Thymus (tissue), 11 donors: ENCODE measurements at regions not wholly inside any gene's neighbourhood (a gene's known extent, or its start where the extent isn't known, plus 50 kb on each side); places are given as distances from the start of the nearest gene placed in this dataset.

ENCODE experiments used
- DNase-seq, 9 donors: peaks; one replicate each; pipeline ENCODE4 v3.0.0-alpha.2; 2013; ENCODE audit warnings: low spot score in 9 of 9, low read depth in 6 of 9, missing footprints in 1 of 9
- H3K27ac ChIP-seq, 2 donors: one replicate each; pipeline ENCODE4 v1.5.1; 2013; ENCODE audit warnings: control low read depth in 1 of 2, low read depth in 1 of 2, low read length in 1 of 2, mild to moderate bottlenecking in 1 of 2, moderate library complexity in 1 of 2
- H3K27me3 ChIP-seq, 2 donors: one replicate each; pipeline ENCODE4 v1.5.1; 2013; ENCODE audit warnings: low read length in 1 of 2; ENCODE audit not compliant: control insufficient read depth in 2 of 2, insufficient read depth in 1 of 2
- H3K36me3 ChIP-seq, 2 donors: one replicate each; pipeline ENCODE4 v1.5.1; 2013; ENCODE audit warnings: low read length in 1 of 2, mild to moderate bottlenecking in 1 of 2, moderate library complexity in 1 of 2; ENCODE audit not compliant: control insufficient read depth in 2 of 2, insufficient read depth in 2 of 2
- H3K4me1 ChIP-seq, 2 donors: one replicate each; pipeline ENCODE4 v1.5.1; 2013; ENCODE audit warnings: low read length in 2 of 2; ENCODE audit not compliant: control insufficient read depth in 2 of 2, insufficient read depth in 2 of 2
- H3K4me3 ChIP-seq, 2 donors: one replicate each; pipeline ENCODE4 v1.5.1; 2013; ENCODE audit warnings: low read length in 2 of 2, control low read depth in 1 of 2, mild to moderate bottlenecking in 1 of 2
- H3K9me3 ChIP-seq, 2 donors: one replicate each; pipeline ENCODE4 v1.5.1; 2013; ENCODE audit warnings: low read length in 1 of 2, mild to moderate bottlenecking in 1 of 2; ENCODE audit not compliant: control insufficient read depth in 2 of 2, insufficient read depth in 1 of 2
- WGBS: extraction: QIAGEN DNeasy Blood & Tissue Kit; methylation state at CpG from one replicate; pipeline ENCODE4 v1.1.7; 2013; 5-methylcytosine and 5-hydroxymethylcytosine counted together
- donor health status: healthy.

- Histone ChIP-seq H3K27ac (no peak overlapping the region), H3K4me1 (no peaks in the 10 kb centered on the region), H3K9me3 (no peaks in the 10 kb centered on the region), H3K27me3 (no peaks in the 10 kb centered on the region), H3K4me3 (no peak overlapping the region), H3K36me3 (no peaks in the 10 kb centered on the region)
- 92% methylated on average over 1 of the region's 1 CpG for WGBS
- no peak for DNase-seq
Measured at GRCh38 chr2:138132108-138132507, 167.8 kb downstream of the HNMT start.

- Histone ChIP-seq H3K4me1 (no peaks in the 10 kb centered on the region), H3K27me3 (no peaks in the 10 kb centered on the region), H3K4me3 (no peak overlapping the region), H3K27ac (no peak overlapping the region), H3K36me3 (no peaks in the 10 kb centered on the region), H3K9me3 (no peaks in the 10 kb centered on the region)
- no peak for DNase-seq
Measured at GRCh38 chr2:138137949-138138348, 173.7 kb downstream of the HNMT start.

GRCh38 chr2:138147796-138148195 lies 183.5 kb downstream of the HNMT start:
- WGBS = 98% methylated on average over 2 of the region's 2 CpGs
- no peaks in the 10 kb centered on the region for H3K36me3 ChIP-seq
- H3K27me3 ChIP-seq = no peaks in the 10 kb centered on the region
- H3K9me3 ChIP-seq = no peaks in the 10 kb centered on the region
- H3K4me1 ChIP-seq = no peaks in the 10 kb centered on the region
- no peak overlapping the region for H3K4me3 ChIP-seq
- DNase-seq = no peak
- H3K27ac ChIP-seq = no peak overlapping the region

GRCh38 chr2:138155304-138155703 lies 191.0 kb downstream of the HNMT start:
- Histone ChIP-seq H3K36me3 (no peaks in the 10 kb centered on the region), H3K9me3 (no peaks in the 10 kb centered on the region), H3K4me3 (no peak overlapping the region), H3K4me1 (no peaks in the 10 kb centered on the region), H3K27ac (no peak overlapping the region), H3K27me3 (no peaks in the 10 kb centered on the region)
- 94% methylated on average over 1 of the region's 1 CpG for WGBS
- DNase-seq = no peak

- H3K9me3 ChIP-seq = no peaks in the 10 kb centered on the region
- no peaks in the 10 kb centered on the region for H3K27me3 ChIP-seq
- WGBS = 92% methylated on average over 4 of the region's 4 CpGs
- no peaks in the 10 kb centered on the region for H3K36me3 ChIP-seq
- no peaks in the 10 kb centered on the region for H3K4me1 ChIP-seq
- no peak overlapping the region for H3K27ac ChIP-seq
- DNase-seq = no peak
- no peak overlapping the region for H3K4me3 ChIP-seq
Measured at GRCh38 chr2:138157372-138157771, 193.1 kb downstream of the HNMT start.

GRCh38 chr2:138170485-138170884 lies 206.2 kb downstream of the HNMT start:
- peaks cover 0 to 4% of the 10 kb centered on the region in 2 donors for H3K9me3 ChIP-seq
- no peak overlapping the region for H3K4me3 ChIP-seq
- no peaks in the 10 kb centered on the region for H3K36me3 ChIP-seq
- WGBS = 72% methylated on average over 5 of the region's 5 CpGs
- H3K4me1 ChIP-seq = no peaks in the 10 kb centered on the region
- no peak for DNase-seq
- no peaks in the 10 kb centered on the region for H3K27me3 ChIP-seq
- H3K27ac ChIP-seq = no peak overlapping the region

- no peaks in the 10 kb centered on the region for H3K9me3 ChIP-seq
- 51% methylated on average over 3 of the region's 3 CpGs for WGBS
- no peaks in the 10 kb centered on the region for H3K4me1 ChIP-seq
- no peaks in the 10 kb centered on the region for H3K27me3 ChIP-seq
- DNase-seq = no peak
- H3K27ac ChIP-seq = no peak overlapping the region
- no peaks in the 10 kb centered on the region for H3K36me3 ChIP-seq
- H3K4me3 ChIP-seq = no peak overlapping the region
Measured at GRCh38 chr2:138171244-138171643, 207.0 kb downstream of the HNMT start.

DNA sequence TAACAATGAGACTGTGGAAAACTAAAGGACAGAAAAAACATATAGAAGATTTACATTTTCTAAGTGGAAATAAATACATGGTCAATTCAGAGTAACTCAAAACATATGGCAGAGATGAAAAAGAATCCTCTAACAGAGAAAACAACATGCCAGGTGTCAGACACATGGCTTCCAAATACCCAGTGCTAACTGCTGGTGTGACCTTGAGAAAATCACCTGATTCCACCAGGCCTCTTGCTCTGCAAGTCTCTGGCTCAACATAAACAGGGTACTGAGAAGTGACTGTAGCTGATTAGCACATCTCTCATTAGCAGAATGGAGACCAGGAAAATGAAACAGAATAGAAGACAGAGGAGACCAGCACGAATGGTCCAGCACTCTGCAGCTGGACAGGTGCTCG lies 210.8 kb downstream of the HNMT start:
- Histone ChIP-seq H3K36me3 (no peaks in the 10 kb centered on the region), H3K4me1 (no peaks in the 10 kb centered on the region), H3K27ac (no peak overlapping the region), H3K9me3 (no peaks in the 10 kb centered on the region), H3K4me3 (no peak overlapping the region), H3K27me3 (no peaks in the 10 kb centered on the region)
- no peak for DNase-seq
- 88% methylated on average over 2 of the region's 2 CpGs for WGBS

DNA sequence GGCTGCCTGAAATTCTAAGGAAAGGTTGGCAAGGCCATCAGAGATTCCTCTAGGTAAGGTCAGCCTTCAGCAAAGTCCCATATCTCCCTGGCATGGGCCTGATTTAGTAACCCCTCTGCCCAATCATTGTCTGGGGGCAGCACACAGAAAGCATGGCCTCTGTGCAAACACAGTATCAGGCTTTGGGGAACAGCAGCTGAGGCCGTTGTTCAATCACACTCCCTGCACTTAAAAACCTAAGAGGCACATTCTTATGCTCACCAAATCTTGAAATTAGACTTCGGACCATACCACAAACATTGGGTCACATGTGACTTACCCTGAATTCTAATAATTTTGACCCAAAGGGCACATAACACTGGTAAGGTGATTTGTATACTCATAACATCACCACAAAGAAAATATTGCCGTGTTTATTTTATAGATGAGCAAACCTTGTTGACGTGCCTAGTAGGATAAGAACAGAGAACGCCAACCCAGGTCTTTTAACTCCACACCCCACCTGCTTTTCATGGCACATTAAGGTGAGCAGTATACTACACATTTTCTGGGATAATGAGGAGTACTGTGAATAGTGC lies 212.7 kb downstream of the HNMT start:
- 93% methylated on average over 5 of the region's 5 CpGs for whole genome bisulfite sequencing
- no peaks in the 10 kb centered on the region for H3K27me3 ChIP-seq
- no peak overlapping the region for H3K4me3 ChIP-seq
- DNase-seq = no peak
- H3K9me3 ChIP-seq = no peaks in the 10 kb centered on the region
- no peaks in the 10 kb centered on the region for H3K36me3 ChIP-seq
- H3K4me1 ChIP-seq = no peaks in the 10 kb centered on the region
- no peak overlapping the region for H3K27ac ChIP-seq

- no peak overlapping the region for H3K27ac ChIP-seq
- H3K9me3 ChIP-seq = no peaks in the 10 kb centered on the region
- H3K36me3 ChIP-seq = no peaks in the 10 kb centered on the region
- DNase-seq = no peak
- no peaks in the 10 kb centered on the region for H3K27me3 ChIP-seq
- no peaks in the 10 kb centered on the region for H3K4me1 ChIP-seq
- H3K4me3 ChIP-seq = no peak overlapping the region
- 84% methylated on average over 2 of the region's 2 CpGs for whole genome bisulfite sequencing
Measured at GRCh38 chr2:138177693-138178092, 213.4 kb downstream of the HNMT start.
